ENCODE measurements at regions not wholly inside any gene's neighbourhood (a gene's known extent, or its start where the extent isn't known, plus 50 kb on each side); places are given as distances from the start of the nearest gene placed in this dataset.

- no peak for DNase-seq
Observed at GRCh38 chr6:119626884-119627619, 277.5 kb upstream of the MAN1A1 start.

DNA sequence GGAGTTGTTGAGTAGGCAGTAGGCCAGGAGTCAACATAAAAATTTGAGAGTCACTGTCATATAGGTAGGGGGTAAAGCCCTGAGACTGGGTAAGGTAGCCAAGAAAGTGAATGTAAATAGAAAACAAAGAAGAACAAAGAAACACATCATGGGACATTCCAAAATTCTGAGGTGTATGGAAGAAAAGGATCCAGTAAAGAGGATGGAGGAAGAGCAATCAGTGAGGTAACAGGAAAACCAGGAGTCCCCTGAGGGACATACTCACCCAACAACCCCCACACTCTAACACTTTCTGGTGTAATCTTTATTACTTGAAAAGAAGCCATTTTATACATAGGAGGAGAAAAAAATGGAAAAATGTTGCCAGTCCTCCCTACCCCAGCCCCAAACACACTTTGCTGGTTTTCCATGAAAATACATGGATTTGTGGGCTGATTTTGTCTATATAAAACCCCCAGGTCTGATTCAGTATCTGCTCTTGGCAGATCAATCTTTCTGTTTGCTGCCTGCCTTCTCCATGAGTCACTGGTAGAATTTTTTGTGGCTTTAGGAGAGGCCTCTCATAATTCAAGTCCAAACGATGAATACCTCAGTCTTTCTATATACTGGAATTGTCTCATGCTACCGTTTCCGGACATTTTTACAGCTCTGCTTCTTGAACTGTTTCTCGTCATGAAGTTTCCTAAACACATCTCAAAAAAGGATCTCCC lies 271.4 kb upstream of the MAN1A1 start:
- no peak for DNase-seq

DNA sequence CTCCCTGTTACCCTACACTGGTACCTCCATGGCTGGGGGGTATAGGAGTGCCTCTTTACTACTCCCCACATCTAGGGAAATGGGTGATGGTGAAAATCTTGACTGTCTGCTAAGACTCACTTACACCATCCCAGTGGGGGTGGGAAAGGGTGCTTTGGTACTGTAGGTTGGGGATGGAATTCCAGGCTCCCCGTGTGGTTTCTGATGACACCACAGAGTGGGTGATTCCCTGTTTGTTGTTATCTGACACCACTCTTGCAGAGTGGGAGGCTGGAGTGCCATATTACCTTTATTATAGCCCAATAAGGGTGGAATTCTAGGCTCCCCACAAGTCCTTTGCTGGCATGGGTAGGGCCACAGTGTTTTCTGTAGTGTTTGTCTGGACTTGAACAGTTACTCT lies 264.6 kb upstream of the MAN1A1 start:
- DNase-seq, result no peak

- DNase-seq, result no peak
Observed at GRCh38 chr6:119612911-119613381, 263.4 kb upstream of the MAN1A1 start.

GRCh38 chr6:119612176-119612891 lies 262.8 kb upstream of the MAN1A1 start:
- DNase-seq, result no peak

DNA sequence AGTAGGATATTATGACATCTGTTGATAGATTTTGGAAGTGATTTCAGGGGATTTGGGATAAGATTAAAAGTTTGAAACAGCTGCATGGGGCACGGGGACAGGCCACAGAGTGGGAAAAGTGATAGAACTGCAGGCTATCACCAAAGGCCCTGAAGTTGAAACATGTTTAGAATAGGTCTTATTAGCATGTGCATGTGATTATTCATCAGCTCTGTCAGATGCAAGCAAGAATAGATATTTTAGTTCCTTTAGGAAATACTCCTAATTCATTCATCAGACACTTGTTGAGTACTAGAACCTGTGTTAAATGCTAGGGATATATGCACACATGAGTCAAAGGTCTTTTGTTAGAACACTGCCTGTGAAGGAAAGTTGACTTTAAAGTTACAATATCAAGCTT lies 261.2 kb upstream of the MAN1A1 start:
- DNase-seq, result no peak

- no peak for DNase-seq
Observed at GRCh38 chr6:119610265-119610664, 260.7 kb upstream of the MAN1A1 start.

DNA sequence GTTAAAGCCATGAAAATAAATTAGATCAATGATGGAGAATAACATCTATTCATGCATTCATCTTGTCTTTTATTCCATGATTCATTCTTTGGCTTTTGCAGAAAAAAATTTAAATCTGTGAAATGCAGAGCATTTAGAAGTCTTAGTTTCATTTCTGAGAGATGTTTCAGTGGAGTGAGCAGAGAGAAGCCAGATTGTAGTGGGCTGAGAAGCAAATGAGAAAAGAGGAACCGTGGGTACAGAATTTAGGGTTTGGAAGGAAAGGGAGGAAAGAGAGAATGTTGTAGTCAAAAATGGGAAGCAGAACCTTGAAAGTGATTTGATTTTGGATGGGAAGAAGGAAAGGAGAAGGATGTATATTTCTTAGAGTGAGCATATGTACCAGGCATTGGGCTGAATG lies 260.3 kb upstream of the MAN1A1 start:
- DNase-seq, result no peak

DNA sequence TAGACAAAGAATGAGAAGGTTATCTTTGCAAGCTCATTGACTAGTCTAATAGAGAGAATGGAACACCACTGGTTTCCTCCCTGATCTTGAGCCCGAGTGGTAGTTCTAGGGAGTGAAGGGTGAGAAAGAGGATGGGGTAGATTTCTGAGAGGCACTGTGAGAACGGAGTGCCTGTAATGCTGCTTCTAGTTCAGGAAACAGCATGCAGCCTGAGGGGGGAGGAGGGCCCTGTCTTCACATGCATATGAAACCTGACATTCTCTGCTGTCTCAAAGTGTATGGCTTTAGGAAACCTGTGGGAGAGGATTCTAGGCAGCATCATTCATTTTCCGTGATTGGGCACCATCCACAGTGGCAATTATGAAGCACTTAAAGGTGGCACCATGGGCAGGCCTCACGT lies 259.4 kb upstream of the MAN1A1 start:
- DNase-seq, result no peak

DNA sequence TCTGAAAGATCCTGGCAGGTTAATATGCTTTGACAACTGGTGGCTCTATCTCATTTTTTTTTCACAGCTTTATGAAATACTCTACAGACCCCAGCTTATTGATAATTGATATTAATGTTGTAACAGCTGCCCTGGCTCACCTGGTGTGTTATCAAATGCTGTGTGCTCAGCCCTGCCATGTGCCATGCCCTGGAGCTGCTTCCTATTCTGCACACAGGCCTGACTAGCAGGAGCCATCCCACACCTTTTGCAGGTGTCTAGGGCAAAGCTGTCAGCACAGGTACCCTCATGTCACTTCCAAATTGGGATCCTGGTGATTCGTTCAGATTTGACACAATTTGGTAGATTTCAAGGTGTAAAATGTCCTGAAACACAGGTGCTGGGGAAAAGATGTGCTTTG lies 254.6 kb upstream of the MAN1A1 start:
- DNase-seq, result no peak

- no peak for DNase-seq
Observed at GRCh38 chr6:119603501-119603900, 253.9 kb upstream of the MAN1A1 start.

DNA sequence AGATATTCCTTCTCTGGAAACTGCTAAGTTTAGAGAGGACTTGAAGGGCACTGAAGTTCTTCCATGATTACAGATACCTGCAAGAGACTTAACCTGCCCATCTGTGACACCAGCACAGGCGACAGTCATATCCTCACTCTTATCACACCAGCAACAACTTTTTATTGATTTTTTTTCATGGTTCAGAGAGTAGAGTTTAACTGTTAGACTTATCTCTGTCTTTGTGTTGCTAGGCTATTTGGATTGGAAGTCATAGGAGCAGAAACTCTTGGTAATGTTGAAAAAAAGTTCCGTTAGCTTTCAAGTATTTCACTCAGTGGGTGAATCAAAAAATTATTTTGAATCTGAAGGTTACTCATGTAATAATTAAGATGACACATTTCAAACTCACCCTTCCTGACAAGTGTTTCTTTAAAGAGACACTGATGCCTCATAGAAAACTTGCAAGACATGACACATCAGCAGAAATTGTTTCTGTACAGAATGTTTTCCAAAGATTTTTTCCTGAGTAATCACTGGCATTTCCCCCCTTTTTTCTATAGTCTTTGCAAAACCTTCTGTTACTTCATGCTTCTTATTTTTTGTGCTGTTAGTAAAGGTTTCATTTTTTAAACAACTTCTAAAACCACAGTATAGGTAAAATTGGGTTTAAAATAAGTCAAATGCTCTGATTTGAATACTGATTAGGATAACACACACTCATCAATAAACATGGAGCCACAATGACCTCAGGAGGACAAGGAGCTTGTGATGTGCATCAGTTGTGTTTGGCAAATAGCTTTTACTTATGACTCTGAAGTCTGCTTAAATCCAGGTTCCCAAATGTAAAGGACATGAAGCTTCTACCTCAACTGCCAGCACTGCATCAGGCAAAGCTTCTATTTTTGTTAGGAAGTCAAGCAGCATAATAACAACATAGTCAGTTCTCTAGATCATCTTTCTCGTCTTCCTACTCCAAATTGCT lies 252.9 kb upstream of the MAN1A1 start:
- DNase-seq, result no peak

GRCh38 chr6:119598883-119599282 lies 249.3 kb upstream of the MAN1A1 start:
- no peak for DNase-seq

GRCh38 chr6:119594907-119595306 lies 245.3 kb upstream of the MAN1A1 start:
- DNase-seq, result no peak

- DNase-seq, result no peak
Observed at GRCh38 chr6:119591235-119591634, 241.7 kb upstream of the MAN1A1 start.

DNA sequence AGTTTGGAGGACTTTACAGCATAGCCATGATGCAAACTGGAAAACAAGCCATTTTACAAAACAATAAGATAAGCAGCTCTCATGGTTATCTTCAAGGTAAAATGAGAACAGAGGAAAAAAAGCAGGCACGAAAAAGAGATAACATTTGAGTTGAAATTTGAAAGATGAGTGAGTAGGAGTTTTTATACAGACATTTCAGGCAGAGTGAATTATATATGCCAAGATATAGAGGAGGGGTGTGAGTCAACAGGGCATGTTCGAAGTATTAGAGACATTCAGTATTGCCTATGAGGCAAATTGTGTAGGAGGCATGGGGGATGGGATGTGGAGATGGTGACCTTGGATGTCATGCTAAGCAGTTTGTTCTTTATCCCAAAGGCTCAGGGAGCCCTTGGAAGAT lies 240.5 kb upstream of the MAN1A1 start:
- no peak for DNase-seq

- DNase-seq, result no peak
Observed at GRCh38 chr6:119587537-119587936, 238.0 kb upstream of the MAN1A1 start.

GRCh38 chr6:119586250-119586882 lies 236.8 kb upstream of the MAN1A1 start:
- no peak for DNase-seq

- DNase-seq, result no peak
Observed at GRCh38 chr6:119584088-119584487, 234.5 kb upstream of the MAN1A1 start.

DNA sequence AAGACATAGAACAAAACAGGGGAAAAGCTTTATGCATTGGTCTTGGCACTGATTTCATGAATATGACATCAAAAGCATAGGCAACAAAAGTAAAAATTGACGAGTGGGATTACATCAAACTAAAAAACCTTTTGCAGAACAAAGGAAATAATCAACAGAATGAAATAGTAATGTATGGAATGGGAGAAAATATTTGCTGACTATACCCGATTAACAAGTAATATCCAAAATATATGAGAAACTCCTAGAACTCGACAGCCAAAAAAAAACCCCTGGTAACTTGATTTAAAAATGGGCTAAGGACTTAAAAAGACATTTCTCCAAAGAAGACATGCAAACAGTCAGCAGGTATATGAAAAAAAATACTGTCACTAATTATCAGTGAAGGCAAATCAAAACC lies 231.7 kb upstream of the MAN1A1 start:
- no peak for DNase-seq

- no peak for DNase-seq
Observed at GRCh38 chr6:119575721-119576120, 226.2 kb upstream of the MAN1A1 start.

DNA sequence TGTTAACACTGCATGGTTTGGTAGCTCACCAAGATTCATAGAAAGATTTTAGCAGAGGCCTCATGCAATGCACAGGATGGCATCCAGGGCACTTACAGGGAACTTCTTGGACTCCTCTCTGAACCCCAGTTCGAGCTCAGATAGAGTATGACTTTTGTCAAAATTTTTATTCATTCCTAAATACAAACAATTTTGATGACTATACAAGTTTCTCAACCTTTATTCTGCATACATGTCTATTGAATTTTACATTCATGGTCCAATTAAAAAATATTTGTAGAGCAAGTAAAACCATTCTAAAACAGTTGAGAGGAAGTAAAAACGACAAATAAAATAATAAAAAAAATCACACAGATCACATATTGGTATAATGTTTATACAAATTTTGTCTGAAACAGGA lies 219.0 kb upstream of the MAN1A1 start:
- DNase-seq, result no peak

Data from CD4-positive, alpha-beta T cell treated with Interleukin-17A for 1 hour (primary cell).